Activated T-helper 2 cell treated with anti-CD3 and anti-CD28 coated beads, Interferon-gamma antibody, Interleukin-2, Interleukin-4, amounts not matched to agents 10 μg/mL and 5 μg/mL and 100 μg/mL, durations not matched to agents 14 hours and 24 hours and 36 hours (primary cell): ENCODE measurements at regions not wholly inside any gene's neighbourhood (a gene's known extent, or its start where the extent isn't known, plus 50 kb on each side); places are given as distances from the start of the nearest gene placed in this dataset.

Experiments
- DNase-seq: peaks from one replicate; pipeline ENCODE4 v3.0.0; 2021; ENCODE audit warnings: low spot score
- H3K27ac Mint-ChIP-seq: one replicate; pipeline ENCODE4 v1.8.0; 2021; ENCODE audit warnings: mixed read lengths
- H3K27me3 Mint-ChIP-seq: one replicate; pipeline ENCODE4 v1.8.0; 2021; ENCODE audit warnings: low read depth, mixed read lengths
- H3K36me3 Mint-ChIP-seq: one replicate; pipeline ENCODE4 v1.8.0; 2021; ENCODE audit warnings: low read depth, mixed read lengths
- H3K4me1 Mint-ChIP-seq: one replicate; pipeline ENCODE4 v1.8.0; 2021; ENCODE audit warnings: low read depth, mixed read lengths
- H3K4me3 Mint-ChIP-seq: one replicate; pipeline ENCODE4 v1.8.0; 2021; ENCODE audit warnings: low read depth, mild to moderate bottlenecking, moderate library complexity, mixed read lengths
- H3K9me3 Mint-ChIP-seq: one replicate; pipeline ENCODE4 v1.8.0; 2021; ENCODE audit warnings: mixed read lengths
- intact Hi-C: fragments of 100-400 bp; cut with micrococcal nuclease; formaldehyde crosslinking; loops from one replicate; pipeline ENCODE4 v1.15.1; 2023

DNA sequence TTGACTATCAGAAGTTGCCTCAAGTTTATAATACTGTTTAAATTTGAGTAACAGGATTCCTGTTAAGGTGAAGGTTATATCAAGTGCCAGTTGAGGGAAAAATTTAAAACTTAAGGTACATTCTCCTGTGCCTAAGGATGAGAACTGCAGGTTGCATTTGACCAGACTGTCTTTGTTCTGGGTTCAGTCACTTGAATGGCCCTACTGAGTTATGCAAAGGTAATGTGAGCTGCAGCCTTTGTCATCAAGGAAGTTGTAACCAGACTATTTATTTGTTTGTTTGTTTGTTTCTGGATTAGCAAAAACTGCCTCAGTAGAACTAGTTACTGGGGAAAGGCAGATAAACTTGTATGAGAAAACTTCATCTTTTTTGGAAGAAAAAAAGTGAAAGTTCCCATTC, 131.9 kb downstream of the ATOH1 start:
- Mint-ChIP-seq H3K36me3 (no peaks in the 10 kb centered on the region), H3K27me3 (no peaks in the 10 kb centered on the region), H3K4me3 (no peak overlapping the region), H3K27ac (no peak overlapping the region), H3K9me3 (no peaks in the 10 kb centered on the region), H3K4me1 (no peaks in the 10 kb centered on the region)
- intact Hi-C loops = no loop called here
- no peak for DNase-seq

DNA sequence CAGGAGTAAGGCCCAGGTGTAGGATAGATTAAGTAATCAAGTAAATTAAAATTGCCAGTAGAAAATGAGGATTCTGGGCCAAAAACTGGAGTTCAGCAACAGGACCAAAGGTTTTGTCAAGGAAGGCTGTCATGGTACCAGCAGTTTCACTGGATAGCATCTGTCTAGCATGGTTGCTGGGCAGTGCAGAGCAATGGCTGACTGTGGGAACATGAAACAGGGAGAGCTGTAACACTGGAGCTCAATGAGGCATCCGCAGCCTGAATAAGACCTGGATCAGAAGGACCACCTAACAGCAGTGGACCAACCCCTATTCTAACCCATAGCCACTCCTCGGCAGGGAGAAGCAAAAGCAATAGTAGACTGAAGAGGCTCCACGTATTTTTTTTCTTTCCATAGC, 132.4 kb downstream of the ATOH1 start:
- no peak overlapping the region for H3K4me3 Mint-ChIP-seq
- no peaks in the 10 kb centered on the region for H3K4me1 Mint-ChIP-seq
- H3K27ac Mint-ChIP-seq = no peak overlapping the region
- no peaks in the 10 kb centered on the region for H3K27me3 Mint-ChIP-seq
- DNase-seq = no peak
- intact Hi-C loops = no loop called here
- H3K9me3 Mint-ChIP-seq = no peaks in the 10 kb centered on the region
- H3K36me3 Mint-ChIP-seq = no peaks in the 10 kb centered on the region

DNA sequence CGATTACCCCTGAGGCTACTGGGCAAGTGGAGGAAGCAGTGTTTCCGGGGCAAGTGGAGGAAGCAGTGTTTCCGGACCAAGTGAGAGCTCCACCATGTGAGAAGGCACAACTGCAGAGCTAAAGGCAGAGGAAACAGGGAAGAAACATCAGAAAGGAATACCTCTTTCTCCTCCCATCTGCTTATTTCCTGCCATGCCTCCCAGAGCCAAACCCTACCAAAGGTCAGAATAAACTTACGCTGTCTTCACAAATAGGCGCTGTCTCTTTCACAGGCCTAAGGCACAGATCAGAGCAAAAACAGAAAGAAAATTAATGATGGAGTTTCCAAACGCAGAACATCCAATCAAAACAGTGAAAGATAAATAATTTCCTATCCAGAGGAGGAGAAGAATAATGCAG, 153.0 kb downstream of the ATOH1 start:
- Mint-ChIP-seq H3K4me1 (no peaks in the 10 kb centered on the region), H3K4me3 (no peak overlapping the region), H3K27me3 (no peaks in the 10 kb centered on the region), H3K36me3 (no peaks in the 10 kb centered on the region), H3K9me3 (peaks cover 11% of the 10 kb centered on the region), H3K27ac (no peak overlapping the region)
- DNase-seq = no peak
- intact Hi-C loops = no loop called here

DNA sequence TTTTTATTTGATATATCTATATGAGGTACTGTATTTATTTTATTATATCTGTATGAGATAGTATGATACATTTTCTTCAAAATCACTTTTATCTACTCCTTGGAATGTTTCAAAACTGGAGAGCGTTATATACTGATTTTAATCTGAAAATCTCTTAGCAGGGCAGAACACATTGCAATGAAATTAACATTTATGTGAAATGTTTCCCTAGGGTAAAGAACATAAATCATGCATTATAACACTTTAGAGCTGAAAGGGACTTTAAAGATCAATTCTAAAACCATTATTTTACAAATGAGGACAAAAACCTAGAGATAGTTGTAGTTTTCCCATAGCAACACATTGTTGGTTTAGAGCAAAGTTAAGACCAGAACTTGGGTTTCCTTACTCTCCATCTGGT, 153.7 kb downstream of the ATOH1 start:
- no peak overlapping the region for H3K27ac Mint-ChIP-seq
- H3K9me3 Mint-ChIP-seq = peaks cover 5% of the 10 kb centered on the region
- intact Hi-C loops = no loop called here
- H3K36me3 Mint-ChIP-seq = no peaks in the 10 kb centered on the region
- DNase-seq = no peak
- H3K27me3 Mint-ChIP-seq = no peaks in the 10 kb centered on the region
- no peaks in the 10 kb centered on the region for H3K4me1 Mint-ChIP-seq
- H3K4me3 Mint-ChIP-seq = no peak overlapping the region

DNA sequence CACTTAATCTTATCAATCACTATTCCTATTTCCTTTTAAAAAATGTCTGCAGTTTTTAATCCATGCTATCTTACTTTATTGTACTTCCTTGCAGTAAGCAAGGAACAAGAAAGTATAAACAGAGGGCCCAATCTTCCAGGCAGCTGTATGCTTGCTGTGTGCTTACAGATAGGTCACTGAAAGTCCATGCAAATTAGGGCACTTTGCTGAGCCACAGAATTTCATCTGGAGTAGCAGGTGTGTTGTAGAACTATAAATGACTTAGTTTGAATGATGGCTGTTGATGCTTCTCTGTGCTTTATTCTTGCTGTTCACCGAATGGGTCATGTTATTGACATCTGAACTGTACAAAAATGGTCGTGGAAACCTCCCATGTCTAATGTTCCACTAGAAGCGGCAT, 154.6 kb downstream of the ATOH1 start:
- H3K9me3 Mint-ChIP-seq = peaks cover 5% of the 10 kb centered on the region
- H3K4me3 Mint-ChIP-seq = no peak overlapping the region
- no peak overlapping the region for H3K27ac Mint-ChIP-seq

DNA sequence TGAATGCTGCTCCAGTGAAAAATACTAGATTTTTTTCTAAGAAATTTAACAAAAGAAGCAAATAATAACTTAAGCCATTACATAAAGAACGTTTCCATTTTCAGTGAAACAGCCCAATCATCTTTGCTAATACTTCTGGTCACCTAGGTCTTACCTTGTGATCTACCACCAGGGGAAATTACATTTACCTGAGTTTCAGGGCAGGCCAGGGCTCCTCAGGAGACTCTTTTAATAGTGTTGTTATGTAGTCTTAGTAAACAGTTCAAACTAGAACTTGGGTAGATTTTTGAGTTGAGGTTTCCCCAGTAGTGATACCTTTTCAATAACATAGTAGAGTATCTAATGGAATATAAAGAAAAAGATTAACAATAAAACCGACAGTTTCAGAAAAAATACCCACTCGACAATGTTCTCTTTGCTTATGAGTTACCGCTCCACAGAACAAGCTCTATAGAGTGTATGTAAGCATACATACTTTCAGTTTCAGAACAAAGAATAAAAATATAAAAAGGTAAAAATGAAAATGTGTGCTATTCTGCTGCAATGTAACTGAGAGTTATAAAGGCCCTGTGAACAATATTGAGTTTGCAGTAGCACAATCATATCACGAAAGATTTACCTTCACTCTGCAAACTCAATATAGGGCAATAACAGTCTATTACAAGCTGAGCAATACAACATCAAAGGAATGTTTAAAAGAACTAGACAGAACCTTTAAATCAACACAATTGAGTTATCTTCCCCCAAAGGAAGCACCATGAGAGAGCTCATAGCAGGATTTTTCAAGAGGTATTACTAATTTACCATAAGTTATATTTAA, 165.8 kb downstream of the ATOH1 start:
- H3K27me3 Mint-ChIP-seq = no peaks in the 10 kb centered on the region
- intact Hi-C loops = no loop called here
- H3K4me1 Mint-ChIP-seq = no peaks in the 10 kb centered on the region
- no peak overlapping the region for H3K27ac Mint-ChIP-seq
- DNase-seq = no peak
- H3K36me3 Mint-ChIP-seq = no peaks in the 10 kb centered on the region
- no peak overlapping the region for H3K4me3 Mint-ChIP-seq
- H3K9me3 Mint-ChIP-seq = no peaks in the 10 kb centered on the region

More for the DNA sequence above, 154.6 kb downstream of the ATOH1 start:
- Mint-ChIP-seq H3K36me3 (no peaks in the 10 kb centered on the region), H3K4me1 (no peaks in the 10 kb centered on the region), H3K27me3 (no peaks in the 10 kb centered on the region)
- intact Hi-C loops = no loop called here
- no peak for DNase-seq

DNA sequence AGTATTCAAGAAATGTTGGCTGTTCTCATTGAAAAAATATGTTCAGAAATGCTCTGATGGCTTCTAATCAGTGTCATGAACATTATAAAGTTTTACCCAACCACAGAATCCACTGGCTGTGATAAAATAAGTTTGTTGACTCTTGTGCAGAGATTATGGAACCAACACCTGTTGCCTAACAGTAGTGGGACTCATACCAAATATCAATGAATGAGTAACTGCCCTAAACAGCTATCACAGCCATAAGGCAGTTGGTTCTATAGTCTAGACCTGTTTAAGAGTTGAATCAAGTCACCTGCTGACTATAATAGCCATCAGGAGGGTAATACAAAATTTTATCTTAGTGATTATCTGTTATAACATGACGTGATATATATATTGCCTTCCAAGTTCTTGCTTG, 168.3 kb downstream of the ATOH1 start:
- intact Hi-C loops = no loop called here
- no peak overlapping the region for H3K27ac Mint-ChIP-seq
- H3K4me3 Mint-ChIP-seq = no peak overlapping the region
- H3K9me3 Mint-ChIP-seq = no peaks in the 10 kb centered on the region
- no peaks in the 10 kb centered on the region for H3K36me3 Mint-ChIP-seq
- H3K27me3 Mint-ChIP-seq = no peaks in the 10 kb centered on the region
- no peak for DNase-seq
- no peaks in the 10 kb centered on the region for H3K4me1 Mint-ChIP-seq

DNA sequence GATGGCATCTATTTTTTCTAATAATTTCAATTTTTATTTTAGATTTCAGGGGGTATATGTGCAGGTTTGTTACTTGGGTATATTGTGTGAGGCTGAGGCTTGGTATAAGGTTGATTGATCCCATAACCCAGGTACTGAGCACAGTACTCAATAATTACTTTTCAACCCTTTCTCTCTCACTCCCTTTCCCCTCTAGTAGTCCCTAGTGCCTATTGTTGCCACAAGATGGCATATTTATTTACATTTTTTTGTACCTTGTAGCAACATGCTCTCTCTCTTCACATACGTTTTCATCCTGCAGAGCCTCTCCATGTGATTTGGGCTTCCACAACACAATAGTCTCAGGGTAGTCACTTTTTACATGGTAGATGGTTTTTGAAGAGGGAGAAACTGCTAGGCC, 172.0 kb downstream of the ATOH1 start:
- intact Hi-C loops = no loop called here
- H3K4me1 Mint-ChIP-seq = no peaks in the 10 kb centered on the region
- DNase-seq = no peak
- no peaks in the 10 kb centered on the region for H3K9me3 Mint-ChIP-seq
- no peaks in the 10 kb centered on the region for H3K27me3 Mint-ChIP-seq
- no peak overlapping the region for H3K27ac Mint-ChIP-seq
- H3K36me3 Mint-ChIP-seq = no peaks in the 10 kb centered on the region
- H3K4me3 Mint-ChIP-seq = no peak overlapping the region

DNA sequence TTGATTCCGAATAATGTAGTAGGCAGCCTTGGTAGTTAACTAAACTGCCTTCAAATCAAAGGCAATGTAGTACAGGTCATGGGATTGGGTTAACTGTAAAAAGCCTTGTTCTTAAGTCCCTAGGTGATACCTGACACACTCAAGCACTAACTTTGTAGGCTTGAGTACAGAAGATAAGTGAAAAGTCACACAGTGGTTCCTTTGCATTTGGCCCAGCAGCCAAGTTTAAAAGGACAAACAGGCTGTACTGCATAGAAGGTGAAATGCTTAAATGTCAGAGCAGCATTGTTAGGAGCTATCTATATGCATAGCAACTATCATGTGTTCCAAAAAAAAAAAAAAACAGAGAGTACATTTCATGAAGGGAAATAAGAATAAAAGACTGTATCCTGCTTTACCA, 178.4 kb downstream of the ATOH1 start:
- Mint-ChIP-seq H3K36me3 (no peaks in the 10 kb centered on the region), H3K4me3 (no peak overlapping the region), H3K9me3 (no peaks in the 10 kb centered on the region), H3K27ac (no peak overlapping the region), H3K4me1 (no peaks in the 10 kb centered on the region), H3K27me3 (no peaks in the 10 kb centered on the region)
- no peak for DNase-seq
- intact Hi-C loops = no loop called here

DNA sequence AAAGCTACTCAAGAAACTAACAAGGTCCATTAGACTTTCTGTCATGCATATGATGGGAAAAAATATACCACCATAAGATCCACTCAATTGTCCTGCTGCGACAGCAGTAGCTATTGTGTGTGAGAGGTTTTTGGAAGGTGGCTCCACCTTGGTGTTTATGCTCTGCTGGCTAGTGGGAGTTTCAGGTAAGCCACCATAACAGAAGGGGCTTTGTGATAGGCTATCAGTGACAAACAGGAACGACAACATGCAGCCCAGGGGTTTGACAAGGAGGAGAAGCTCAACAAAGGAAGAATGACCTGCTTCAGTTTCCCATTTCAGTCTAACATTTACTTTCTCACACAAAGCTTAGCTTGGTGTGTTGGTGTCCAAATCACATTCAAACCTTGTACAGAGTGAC, 182.6 kb downstream of the ATOH1 start:
- Mint-ChIP-seq H3K9me3 (no peaks in the 10 kb centered on the region), H3K36me3 (no peaks in the 10 kb centered on the region), H3K27ac (no peak overlapping the region), H3K4me3 (no peak overlapping the region), H3K27me3 (no peaks in the 10 kb centered on the region), H3K4me1 (no peaks in the 10 kb centered on the region)
- intact Hi-C loops = no loop called here
- DNase-seq = no peak

DNA sequence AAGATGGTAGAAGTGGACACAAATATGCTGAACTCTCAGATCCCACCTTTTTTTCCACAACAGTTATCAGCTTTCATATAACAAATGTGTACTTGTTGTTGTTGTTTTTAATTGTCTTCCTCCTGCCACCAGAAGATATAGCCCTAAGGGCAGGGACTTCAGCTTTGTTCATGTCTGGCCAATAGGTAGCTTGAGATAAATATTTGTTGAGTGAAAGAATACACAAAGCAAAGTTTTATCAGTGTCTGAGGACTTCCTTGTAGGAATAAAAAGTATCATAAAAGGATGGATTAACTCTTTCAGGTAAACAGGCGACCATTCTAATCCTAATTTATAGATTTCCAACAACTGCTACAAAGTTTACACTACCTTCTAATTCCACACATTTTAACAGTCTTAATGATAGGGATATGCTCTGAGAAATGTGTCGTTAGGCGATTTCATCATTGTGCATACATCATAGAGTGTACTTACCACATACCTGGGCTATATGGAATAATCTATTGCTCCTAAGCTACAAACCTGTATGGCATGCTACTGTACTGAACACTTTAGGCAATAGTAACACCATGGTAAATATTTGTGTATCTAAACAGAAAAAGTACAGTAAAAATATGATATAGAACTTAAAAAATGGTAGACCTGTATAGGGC, 186.1 kb downstream of the ATOH1 start:
- H3K4me1 Mint-ChIP-seq = no peaks in the 10 kb centered on the region
- no peak overlapping the region for H3K4me3 Mint-ChIP-seq
- no peaks in the 10 kb centered on the region for H3K27me3 Mint-ChIP-seq
- no peak overlapping the region for H3K27ac Mint-ChIP-seq
- DNase-seq = no peak
- intact Hi-C loops = no loop called here
- no peaks in the 10 kb centered on the region for H3K36me3 Mint-ChIP-seq
- peaks cover 6% of the 10 kb centered on the region for H3K9me3 Mint-ChIP-seq

DNA sequence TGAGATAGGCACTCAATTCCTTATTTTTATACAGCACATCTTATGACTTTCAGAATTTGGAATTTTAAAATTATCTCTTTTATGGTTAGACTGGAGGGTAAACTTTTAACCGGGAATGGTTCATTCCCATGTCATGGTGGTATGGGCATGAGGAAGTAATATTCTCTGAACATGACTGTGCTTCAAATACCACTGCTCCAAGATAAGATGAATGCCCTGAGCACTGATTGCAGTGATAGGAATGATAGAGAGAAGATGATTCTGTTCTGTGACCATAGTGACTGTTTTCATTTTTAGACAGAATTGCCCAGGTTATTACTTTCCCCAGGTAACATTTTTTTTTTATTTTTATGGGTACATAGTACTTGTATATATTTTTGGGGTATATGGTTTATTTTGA, 187.4 kb downstream of the ATOH1 start:
- Mint-ChIP-seq H3K4me3 (no peak overlapping the region), H3K4me1 (no peaks in the 10 kb centered on the region), H3K36me3 (no peaks in the 10 kb centered on the region), H3K27me3 (no peaks in the 10 kb centered on the region), H3K27ac (no peak overlapping the region), H3K9me3 (peaks cover 6% of the 10 kb centered on the region)
- intact Hi-C loops = no loop called here
- DNase-seq = no peak

DNA sequence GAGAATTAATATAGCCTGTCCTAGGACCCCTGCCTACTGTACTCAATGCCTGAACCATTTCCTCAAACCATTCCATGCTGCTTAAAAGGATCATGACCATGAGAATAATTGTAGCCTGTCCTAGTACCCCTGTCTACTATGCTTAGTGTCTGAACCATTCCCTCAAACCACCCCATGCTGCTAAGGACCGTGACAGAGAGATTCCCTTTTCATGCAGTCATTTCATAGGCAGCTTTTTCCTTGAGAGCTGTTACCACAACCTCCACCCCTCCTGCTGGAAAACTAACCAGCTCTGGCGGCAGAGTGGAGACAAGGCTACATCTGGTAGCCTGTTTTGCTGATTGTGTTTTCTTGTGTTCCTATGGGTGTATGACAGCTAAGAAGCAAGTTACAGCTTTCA, 174.9 kb upstream of the SMARCAD1 start:
- H3K27me3 Mint-ChIP-seq = no peaks in the 10 kb centered on the region
- DNase-seq = no peak
- no peaks in the 10 kb centered on the region for H3K36me3 Mint-ChIP-seq
- no peaks in the 10 kb centered on the region for H3K4me1 Mint-ChIP-seq
- intact Hi-C loops = no loop called here
- no peaks in the 10 kb centered on the region for H3K9me3 Mint-ChIP-seq
- H3K27ac Mint-ChIP-seq = no peak overlapping the region
- no peak overlapping the region for H3K4me3 Mint-ChIP-seq
